ENCODE measurements at regions not wholly inside any gene's neighbourhood (a gene's known extent, or its start where the extent isn't known, plus 50 kb on each side); places are given as distances from the start of the nearest gene placed in this dataset.
A peak's percentile ranks its signal among the peaks of the same experiment; 100 is the strongest.

DNA sequence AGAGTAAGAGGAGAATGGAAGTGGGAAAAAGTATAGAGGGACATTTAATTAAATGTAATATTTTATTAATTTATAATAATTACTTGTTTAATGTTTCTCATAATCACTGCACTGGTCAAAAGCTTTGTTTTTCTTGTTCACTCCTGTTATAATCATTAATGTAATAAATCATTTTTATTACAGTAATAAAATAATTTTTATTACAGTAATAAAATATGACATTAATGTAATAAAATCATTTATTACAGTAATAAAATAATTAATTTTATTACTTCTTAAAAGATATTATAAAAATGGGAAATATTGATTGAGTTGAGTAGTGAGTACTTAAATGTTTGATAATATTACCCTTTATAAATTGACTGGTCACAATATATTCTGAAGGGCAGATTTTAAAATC lies 181.1 kb upstream of the SOX2 start (continued):
- no peak for TF ChIP-seq SIN3A (IDR thresholded peaks at IDR 0.05; ENCODE audit: borderline replicate concordance, low read depth, low read length)

DNA sequence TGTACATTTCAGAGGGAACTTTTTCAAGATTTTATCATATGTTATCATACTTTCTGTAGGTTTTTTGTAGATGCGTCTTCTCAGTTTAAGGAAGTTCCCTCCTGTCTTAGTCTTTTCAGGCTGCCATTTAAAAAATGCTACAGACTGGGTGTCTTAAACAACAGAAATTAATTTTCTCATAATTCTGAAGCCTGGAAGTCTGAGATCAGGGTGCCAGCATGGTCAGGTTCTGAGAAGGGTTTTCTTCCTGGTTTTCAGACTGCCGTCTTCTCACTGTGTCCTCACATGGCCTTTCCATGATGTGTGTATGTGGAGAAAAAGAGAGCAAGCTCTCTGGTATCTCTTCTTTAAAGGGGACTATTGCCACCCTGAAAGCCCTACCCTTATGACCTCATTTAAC lies 189.9 kb upstream of the SOX2 start:
- H3K9ac ChIP-seq = no peak overlapping the region
- ChIA-PET CTCF (no interaction called here), POLR2A (no interaction called here)
- peaks cover 0 to 6% of the 10 kb centered on the region in 2 experiments; a peak in 1 of 4 replicates for H3K4me1 ChIP-seq (ENCODE audit: control insufficient read depth in 1 of 2, insufficient read depth in 2 of 2, low read depth in 1 of 2, low read length in 1 of 2)
- no peak overlapping the region for H2AFZ ChIP-seq (ENCODE audit: low read depth)
- DNase-seq = no peak
- H3K36me3 ChIP-seq (replicated peaks in 1 of 2; ENCODE audit: control insufficient read depth in 1 of 2, insufficient read depth in 2 of 2, low read length in 1 of 2) = no peaks in the 10 kb centered on the region
- H3F3A ChIP-seq (replicated peaks; ENCODE audit: insufficient read depth) = no peaks in the 10 kb centered on the region
- no peak overlapping the region for H3K4me2 ChIP-seq
- no peaks in the 10 kb centered on the region for H3K9me3 ChIP-seq
- H3K4me3 ChIP-seq (ENCODE audit: low read depth in 2 of 2, low read length in 1 of 2) = no peak overlapping the region
- no peaks in the 10 kb centered on the region for H4K20me1 ChIP-seq (ENCODE audit: insufficient read depth)
- no peak overlapping the region for H3K27ac ChIP-seq (ENCODE audit: low read depth in 2 of 2, low read length in 1 of 2)
- H3K27me3 ChIP-seq (ENCODE audit: insufficient read depth) = no peaks in the 10 kb centered on the region
- no peaks in the 10 kb centered on the region for H3K9me2 ChIP-seq
- no peak for TF ChIP-seq GATA2 (CRISPR knock-in tag; IDR thresholded peaks at IDR 0.05)
- TF ChIP-seq, protein P1, sequence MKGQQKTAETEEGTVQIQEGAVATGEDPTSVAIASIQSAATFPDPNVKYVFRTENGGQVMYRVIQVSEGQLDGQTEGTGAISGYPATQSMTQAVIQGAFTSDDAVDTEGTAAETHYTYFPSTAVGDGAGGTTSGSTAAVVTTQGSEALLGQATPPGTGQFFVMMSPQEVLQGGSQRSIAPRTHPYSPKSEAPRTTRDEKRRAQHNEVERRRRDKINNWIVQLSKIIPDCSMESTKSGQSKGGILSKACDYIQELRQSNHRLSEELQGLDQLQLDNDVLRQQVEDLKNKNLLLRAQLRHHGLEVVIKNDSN (IDR thresholded peaks at IDR 0.05; ENCODE audit: borderline replicate concordance, low read depth) = no peak
- no peak for TF ChIP-seq GABPA (IDR thresholded peaks at IDR 0.05; ENCODE audit: low read depth)
- TF ChIP-seq, protein P2, sequence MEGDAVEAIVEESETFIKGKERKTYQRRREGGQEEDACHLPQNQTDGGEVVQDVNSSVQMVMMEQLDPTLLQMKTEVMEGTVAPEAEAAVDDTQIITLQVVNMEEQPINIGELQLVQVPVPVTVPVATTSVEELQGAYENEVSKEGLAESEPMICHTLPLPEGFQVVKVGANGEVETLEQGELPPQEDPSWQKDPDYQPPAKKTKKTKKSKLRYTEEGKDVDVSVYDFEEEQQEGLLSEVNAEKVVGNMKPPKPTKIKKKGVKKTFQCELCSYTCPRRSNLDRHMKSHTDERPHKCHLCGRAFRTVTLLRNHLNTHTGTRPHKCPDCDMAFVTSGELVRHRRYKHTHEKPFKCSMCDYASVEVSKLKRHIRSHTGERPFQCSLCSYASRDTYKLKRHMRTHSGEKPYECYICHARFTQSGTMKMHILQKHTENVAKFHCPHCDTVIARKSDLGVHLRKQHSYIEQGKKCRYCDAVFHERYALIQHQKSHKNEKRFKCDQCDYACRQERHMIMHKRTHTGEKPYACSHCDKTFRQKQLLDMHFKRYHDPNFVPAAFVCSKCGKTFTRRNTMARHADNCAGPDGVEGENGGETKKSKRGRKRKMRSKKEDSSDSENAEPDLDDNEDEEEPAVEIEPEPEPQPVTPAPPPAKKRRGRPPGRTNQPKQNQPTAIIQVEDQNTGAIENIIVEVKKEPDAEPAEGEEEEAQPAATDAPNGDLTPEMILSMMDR (IDR thresholded peaks at IDR 0.05) = no peak
- TF ChIP-seq TAF1 (IDR thresholded peaks at IDR 0.05; ENCODE audit: borderline replicate concordance, low read depth, low read length) = no peak
- TF ChIP-seq, protein P3, sequence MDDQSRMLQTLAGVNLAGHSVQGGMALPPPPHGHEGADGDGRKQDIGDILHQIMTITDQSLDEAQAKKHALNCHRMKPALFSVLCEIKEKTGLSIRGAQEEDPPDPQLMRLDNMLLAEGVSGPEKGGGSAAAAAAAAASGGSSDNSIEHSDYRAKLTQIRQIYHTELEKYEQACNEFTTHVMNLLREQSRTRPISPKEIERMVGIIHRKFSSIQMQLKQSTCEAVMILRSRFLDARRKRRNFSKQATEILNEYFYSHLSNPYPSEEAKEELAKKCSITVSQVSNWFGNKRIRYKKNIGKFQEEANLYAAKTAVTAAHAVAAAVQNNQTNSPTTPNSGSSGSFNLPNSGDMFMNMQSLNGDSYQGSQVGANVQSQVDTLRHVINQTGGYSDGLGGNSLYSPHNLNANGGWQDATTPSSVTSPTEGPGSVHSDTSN (IDR thresholded peaks at IDR 0.05) = no peak
- no peak for TF ChIP-seq NRF1 (IDR thresholded peaks at IDR 0.05; ENCODE audit: low read depth, low read length)
- no peak for TF ChIP-seq TCF12 (IDR thresholded peaks at IDR 0.05)
- WGBS (ENCODE audit: low lambda C conversion rate) = 98% methylated on average over 2 of the region's 2 CpGs
- no peaks in the 10 kb centered on the region for H3K79me2 ChIP-seq (ENCODE audit: insufficient read depth)

DNA sequence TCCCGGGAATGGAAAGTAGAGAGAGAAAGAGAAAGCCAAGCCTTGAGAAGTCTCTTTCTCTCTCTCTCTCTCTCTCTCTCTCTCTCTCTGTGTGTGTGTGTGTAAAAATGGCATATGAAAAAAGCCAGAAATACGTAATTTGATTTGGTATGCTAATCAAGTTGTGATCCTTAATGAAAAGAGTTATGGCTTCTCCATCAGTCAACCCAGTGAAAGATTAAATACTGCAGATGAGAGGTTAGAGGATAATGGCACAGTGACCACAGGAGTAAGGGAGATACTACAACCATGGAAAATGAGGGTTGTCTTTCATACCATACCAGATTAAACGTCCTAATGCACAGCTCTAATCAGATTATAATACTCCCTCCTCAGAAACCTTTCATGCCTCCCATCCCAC lies 193.5 kb upstream of the SOX2 start:
- no peaks in the 10 kb centered on the region for H3K79me2 ChIP-seq (ENCODE audit: insufficient read depth)
- ChIA-PET CTCF (interaction anchor here (1.8 to 3.7 kb wide), 3 partner anchors 182 to 192 kb away, joined by 4 to 11 read pairs (median 7); no protein-coding TSS in a partner anchor), POLR2A (no interaction called here)
- H3K4me2 ChIP-seq = no peak overlapping the region
- TF ChIP-seq CHD2 (IDR thresholded peaks at IDR 0.05; ENCODE audit: low read length, partially characterized antibody) (peak; percentile 44), RCOR1 (IDR thresholded peaks at IDR 0.05; ENCODE audit: low read length) (peak; percentile 69), FOXM1 (IDR thresholded peaks at IDR 0.05; ENCODE audit: low read depth) (no peak), EZH2phosphoT487 (IDR thresholded peaks at IDR 0.05; ENCODE audit: borderline replicate concordance, low read depth) (no peak), GATA2 (CRISPR knock-in tag; IDR thresholded peaks at IDR 0.05) (peak; percentile 63), EP300 (IDR thresholded peaks at IDR 0.05; ENCODE audit: borderline replicate concordance in 1 of 2, low read depth in 1 of 2, low read length in 1 of 2) (peak in 1 of 2 experiments; percentile 76; a peak in 2 of 4 replicates)
- no peaks in the 10 kb centered on the region for H3K27me3 ChIP-seq (ENCODE audit: insufficient read depth)
- peak overlapping the region in 1 of 2 experiments; percentile 35; a peak in 2 of 4 replicates for H3K27ac ChIP-seq (ENCODE audit: low read depth in 2 of 2, low read length in 1 of 2)
- H3K4me1 ChIP-seq (ENCODE audit: control insufficient read depth in 1 of 2, insufficient read depth in 2 of 2, low read depth in 1 of 2, low read length in 1 of 2) = peaks cover 0 to 6% of the 10 kb centered on the region in 2 experiments; a peak in 1 of 4 replicates
- no peak overlapping the region for H3K9ac ChIP-seq
- H3F3A ChIP-seq (replicated peaks; ENCODE audit: insufficient read depth) = no peaks in the 10 kb centered on the region
- 3% methylated on average over 3 of the region's 3 CpGs for WGBS (ENCODE audit: low lambda C conversion rate)
- peak; percentile 45 for DNase-seq
- H3K9me2 ChIP-seq = no peaks in the 10 kb centered on the region
- no peaks in the 10 kb centered on the region for H4K20me1 ChIP-seq (ENCODE audit: insufficient read depth)
- no peaks in the 10 kb centered on the region for H3K9me3 ChIP-seq
- H3K4me3 ChIP-seq (ENCODE audit: low read depth in 2 of 2, low read length in 1 of 2) = no peak overlapping the region
- H2AFZ ChIP-seq (ENCODE audit: low read depth) = no peak overlapping the region
- no peaks in the 10 kb centered on the region for H3K36me3 ChIP-seq (replicated peaks in 1 of 2; ENCODE audit: control insufficient read depth in 1 of 2, insufficient read depth in 2 of 2, low read length in 1 of 2)

All from SK-N-SH (cell line).